ENCODE measurements at regions not wholly inside any gene's neighbourhood (a gene's known extent, or its start where the extent isn't known, plus 50 kb on each side); places are given as distances from the start of the nearest gene placed in this dataset.

GRCh38 chr1:30604801-30605440 is 118.5 kb downstream of the MATN1 start:
- no peak for TF ChIP-seq POU2F2 (IDR thresholded peaks at IDR 0.05; ENCODE audit: low read depth, low read length)
- TF ChIP-seq SPI1 (IDR thresholded peaks at IDR 0.05; ENCODE audit: low read depth, low read length): no peak
- no peak for TF ChIP-seq POLR2AphosphoS5 (IDR thresholded peaks at IDR 0.05; ENCODE audit: low read depth, low read length)
- TF ChIP-seq PAX5 (IDR thresholded peaks at IDR 0.05; ENCODE audit: insufficient read depth, low read length, severe bottlenecking): no peak
- no peak for TF ChIP-seq TAF1 (IDR thresholded peaks at IDR 0.05; ENCODE audit: low read depth, low read length)
- no peak for TF ChIP-seq POLR2A (IDR thresholded peaks at IDR 0.05; ENCODE audit: low read depth, low read length)

GRCh38 chr1:30603081-30603858 is 120.1 kb downstream of the MATN1 start:
- no peak for FAIRE-seq
- no peak for DNase-seq (ENCODE audit: insufficient read length, low spot score)
- no peak for TF ChIP-seq PAX5 (IDR thresholded peaks at IDR 0.05; ENCODE audit: insufficient read depth, low read length, severe bottlenecking)
- TF ChIP-seq POLR2AphosphoS5 (IDR thresholded peaks at IDR 0.05; ENCODE audit: low read depth, low read length): no peak

More at GRCh38 chr1:30604801-30605440, 118.5 kb downstream of the MATN1 start:
- FAIRE-seq (no peak), DNase-seq (ENCODE audit: insufficient read length, low spot score) (no peak)

GRCh38 chr1:30601316-30602085 is 121.9 kb downstream of the MATN1 start:
- TF ChIP-seq SPI1 (IDR thresholded peaks at IDR 0.05; ENCODE audit: low read depth, low read length) (no peak), POLR2A (IDR thresholded peaks at IDR 0.05; ENCODE audit: low read depth, low read length) (no peak)
- no peak for DNase-seq (ENCODE audit: insufficient read length, low spot score)
- no peak for FAIRE-seq

- no peak for TF ChIP-seq POLR2AphosphoS5 (IDR thresholded peaks at IDR 0.05; ENCODE audit: low read depth, low read length)
- no peak for TF ChIP-seq SPI1 (IDR thresholded peaks at IDR 0.05; ENCODE audit: low read depth, low read length)
- no peak for TF ChIP-seq PAX5 (IDR thresholded peaks at IDR 0.05; ENCODE audit: insufficient read depth, low read length, severe bottlenecking)
- TF ChIP-seq POU2F2 (IDR thresholded peaks at IDR 0.05; ENCODE audit: low read depth, low read length): no peak
- TF ChIP-seq POLR2A (IDR thresholded peaks at IDR 0.05; ENCODE audit: low read depth, low read length): no peak
- no peak for TF ChIP-seq TAF1 (IDR thresholded peaks at IDR 0.05; ENCODE audit: low read depth, low read length)
- FAIRE-seq: no peak
- no peak for DNase-seq (ENCODE audit: insufficient read length, low spot score)
Measured at GRCh38 chr1:30600706-30601105, 122.7 kb downstream of the MATN1 start.

- FAIRE-seq (no peak), DNase-seq (ENCODE audit: insufficient read length, low spot score) (no peak)
- TF ChIP-seq SPI1 (IDR thresholded peaks at IDR 0.05; ENCODE audit: low read depth, low read length) (no peak), POLR2A (IDR thresholded peaks at IDR 0.05; ENCODE audit: low read depth, low read length) (no peak), TAF1 (IDR thresholded peaks at IDR 0.05; ENCODE audit: low read depth, low read length) (no peak), PAX5 (IDR thresholded peaks at IDR 0.05; ENCODE audit: insufficient read depth, low read length, severe bottlenecking) (no peak), POU2F2 (IDR thresholded peaks at IDR 0.05; ENCODE audit: low read depth, low read length) (no peak), POLR2AphosphoS5 (IDR thresholded peaks at IDR 0.05; ENCODE audit: low read depth, low read length) (no peak)
Measured at GRCh38 chr1:30600258-30600657, 123.1 kb downstream of the MATN1 start.

GRCh38 chr1:30599721-30600120 is 123.7 kb downstream of the MATN1 start:
- no peak for DNase-seq (ENCODE audit: insufficient read length, low spot score)
- no peak for FAIRE-seq
- TF ChIP-seq POLR2AphosphoS5 (IDR thresholded peaks at IDR 0.05; ENCODE audit: low read depth, low read length) (no peak), TAF1 (IDR thresholded peaks at IDR 0.05; ENCODE audit: low read depth, low read length) (no peak), POU2F2 (IDR thresholded peaks at IDR 0.05; ENCODE audit: low read depth, low read length) (no peak), POLR2A (IDR thresholded peaks at IDR 0.05; ENCODE audit: low read depth, low read length) (no peak), PAX5 (IDR thresholded peaks at IDR 0.05; ENCODE audit: insufficient read depth, low read length, severe bottlenecking) (no peak), SPI1 (IDR thresholded peaks at IDR 0.05; ENCODE audit: low read depth, low read length) (no peak)

GRCh38 chr1:30598571-30599114 is 124.7 kb downstream of the MATN1 start:
- TF ChIP-seq PAX5 (IDR thresholded peaks at IDR 0.05; ENCODE audit: insufficient read depth, low read length, severe bottlenecking) (no peak), POLR2AphosphoS5 (IDR thresholded peaks at IDR 0.05; ENCODE audit: low read depth, low read length) (no peak), POLR2A (IDR thresholded peaks at IDR 0.05; ENCODE audit: low read depth, low read length) (no peak), TAF1 (IDR thresholded peaks at IDR 0.05; ENCODE audit: low read depth, low read length) (no peak), POU2F2 (IDR thresholded peaks at IDR 0.05; ENCODE audit: low read depth, low read length) (no peak), SPI1 (IDR thresholded peaks at IDR 0.05; ENCODE audit: low read depth, low read length) (no peak)
- DNase-seq (ENCODE audit: insufficient read length, low spot score) (no peak), FAIRE-seq (no peak)

- DNase-seq (ENCODE audit: insufficient read length, low spot score): no peak
- TF ChIP-seq SPI1 (IDR thresholded peaks at IDR 0.05; ENCODE audit: low read depth, low read length) (no peak), POU2F2 (IDR thresholded peaks at IDR 0.05; ENCODE audit: low read depth, low read length) (no peak), PAX5 (IDR thresholded peaks at IDR 0.05; ENCODE audit: insufficient read depth, low read length, severe bottlenecking) (no peak), POLR2AphosphoS5 (IDR thresholded peaks at IDR 0.05; ENCODE audit: low read depth, low read length) (no peak), POLR2A (IDR thresholded peaks at IDR 0.05; ENCODE audit: low read depth, low read length) (no peak), TAF1 (IDR thresholded peaks at IDR 0.05; ENCODE audit: low read depth, low read length) (no peak)
- no peak for FAIRE-seq
Measured at GRCh38 chr1:30597711-30598110, 125.7 kb downstream of the MATN1 start.

- DNase-seq (ENCODE audit: insufficient read length, low spot score): no peak
Measured at GRCh38 chr1:30596891-30597290, 126.5 kb downstream of the MATN1 start.

More at GRCh38 chr1:30596891-30597290, 126.5 kb downstream of the MATN1 start:
- TF ChIP-seq TAF1 (IDR thresholded peaks at IDR 0.05; ENCODE audit: low read depth, low read length) (no peak), POLR2A (IDR thresholded peaks at IDR 0.05; ENCODE audit: low read depth, low read length) (no peak)
- no peak for FAIRE-seq
